ENCODE measurements at regions not wholly inside any gene's neighbourhood (a gene's known extent, or its start where the extent isn't known, plus 50 kb on each side); places are given as distances from the start of the nearest gene placed in this dataset.

DNA sequence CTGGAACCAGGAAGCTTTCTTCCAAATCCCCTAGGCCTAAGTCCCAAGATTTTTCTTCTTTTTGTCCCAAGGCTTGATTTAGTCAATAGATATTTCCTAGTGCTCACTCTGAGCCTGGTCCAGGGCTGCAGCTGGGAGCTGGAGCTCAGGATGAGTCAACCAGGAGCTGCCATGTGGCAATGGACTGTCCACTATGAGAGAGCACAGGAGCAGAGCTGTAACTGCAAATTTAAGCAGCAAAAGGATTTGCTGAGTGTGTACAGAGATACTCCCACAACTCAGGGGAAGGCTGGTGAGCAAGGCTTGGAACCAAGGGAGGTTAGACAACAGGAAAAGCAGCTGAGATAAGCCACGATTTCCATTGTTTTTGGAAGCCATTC, 92.1 kb upstream of the CXCL12 start:
- TF ChIP-seq CTCF (IDR thresholded peaks at IDR 0.05) (no peak), POLR2A (IDR thresholded peaks at IDR 0.05) (no peak)

Data from uterus (tissue), 2 donors.